HEK293T (cell line): ENCODE measurements at regions not wholly inside any gene's neighbourhood (a gene's known extent, or its start where the extent isn't known, plus 50 kb on each side); places are given as distances from the start of the nearest gene placed in this dataset.

ENCODE experiments used
- ARNT ChIP-seq: fragments of 450-650 bp; IDR thresholded peaks from 2 replicates; pipeline ENCODE4 v1.6.1; 2017; ENCODE audit warnings: mild to moderate bottlenecking
- BHLHE40 ChIP-seq: fragments of 450-650 bp; IDR thresholded peaks from 2 replicates; pipeline ENCODE4 v1.6.1; 2016; ENCODE audit warnings: mild to moderate bottlenecking, moderate library complexity, borderline replicate concordance
- CTBP1 ChIP-seq: fragments of 450-650 bp; IDR thresholded peaks from 2 replicates; pipeline ENCODE4 v1.6.1; 2016; ENCODE audit warnings: borderline replicate concordance
- ELF4 ChIP-seq: fragments of 450-650 bp; IDR thresholded peaks from 2 replicates; pipeline ENCODE4 v1.6.1; 2017; ENCODE audit warnings: antibody characterized with exemption
- FOXA1 ChIP-seq: fragments of 450-650 bp; IDR thresholded peaks from 2 replicates; pipeline ENCODE4 v1.6.1; 2016; ENCODE audit warnings: mild to moderate bottlenecking
- FOXK2 ChIP-seq: fragments of 450-650 bp; IDR thresholded peaks from 2 replicates; pipeline ENCODE4 v1.6.1; 2016; ENCODE audit warnings: mild to moderate bottlenecking
- HDGF ChIP-seq: fragments of 450-650 bp; IDR thresholded peaks from 2 replicates; pipeline ENCODE4 v1.6.1; 2017; ENCODE audit warnings: antibody characterized with exemption, borderline replicate concordance
- LEF1 ChIP-seq: fragments of 450-650 bp; IDR thresholded peaks from 2 replicates; pipeline ENCODE4 v1.6.1; 2017; ENCODE audit warnings: mild to moderate bottlenecking, borderline replicate concordance
- NFRKB ChIP-seq: fragments of 450-650 bp; IDR thresholded peaks from 2 replicates; pipeline ENCODE4 v1.6.1; 2016; ENCODE audit warnings: mild to moderate bottlenecking, moderate library complexity
- PKNOX1 ChIP-seq: fragments of 450-650 bp; IDR thresholded peaks from 2 replicates; pipeline ENCODE4 v1.6.1; 2016
- SP1 ChIP-seq: fragments of 450-650 bp; IDR thresholded peaks from 2 replicates; pipeline ENCODE4 v1.6.1; 2017
- SUZ12 ChIP-seq: fragments of 450-650 bp; IDR thresholded peaks from 2 replicates; pipeline ENCODE4 v1.6.1; 2016; ENCODE audit warnings: mild to moderate bottlenecking
- TARDBP ChIP-seq: fragments of 450-650 bp; IDR thresholded peaks from 2 replicates; pipeline ENCODE4 v1.6.1; 2016
- ZNF384 ChIP-seq: fragments of 450-650 bp; IDR thresholded peaks from 2 replicates; pipeline ENCODE4 v1.6.1; 2016

- no peak for TF ChIP-seq TARDBP
- no peak for TF ChIP-seq SUZ12
- no peak for TF ChIP-seq BHLHE40
- no peak for TF ChIP-seq FOXA1
- no peak for TF ChIP-seq HDGF
- TF ChIP-seq PKNOX1 = no peak
- no peak for TF ChIP-seq SP1
- no peak for TF ChIP-seq ELF4
- TF ChIP-seq CTBP1 = no peak
- TF ChIP-seq FOXK2 = no peak
- no peak for TF ChIP-seq ARNT
- TF ChIP-seq ZNF384 = no peak
- TF ChIP-seq LEF1 = no peak
- TF ChIP-seq NFRKB = no peak
These were observed 63.2 kb upstream of the TMX1 start for GRCh38 chr14:51176839-51177238.
